NCI-H1105 treated with DMSO at 0.1 percent for 48 hours (cell line): ENCODE measurements at regions not wholly inside any gene's neighbourhood (a gene's known extent, or its start where the extent isn't known, plus 50 kb on each side); places are given as distances from the start of the nearest gene placed in this dataset.
A peak's percentile ranks its signal among the peaks of the same experiment; 100 is the strongest.

Experiments used
- DNase-seq: peaks from one replicate; lab custom pipeline; 2025; lab: John Stamatoyannopoulos, UW

- no peak for DNase-seq
These were observed 281.1 kb upstream of the SP4 start for GRCh38 chr7:21146642-21147423.

- no peak for DNase-seq
These were observed 278.1 kb upstream of the SP4 start for GRCh38 chr7:21149809-21150208.

- DNase-seq = no peak
These were observed 273.3 kb upstream of the SP4 start for GRCh38 chr7:21154614-21155013.

GRCh38 chr7:21159506-21159905 lies 268.4 kb upstream of the SP4 start:
- no peak for DNase-seq

- DNase-seq = no peak
These were observed 267.5 kb upstream of the SP4 start for GRCh38 chr7:21160401-21160800.

- DNase-seq = no peak
These were observed 259.9 kb upstream of the SP4 start for GRCh38 chr7:21167942-21168341.

GRCh38 chr7:21169667-21170580 lies 258.0 kb upstream of the SP4 start:
- DNase-seq = no peak

- no peak for DNase-seq
These were observed 255.1 kb upstream of the SP4 start for GRCh38 chr7:21172800-21173199.

GRCh38 chr7:21173436-21173835 lies 254.4 kb upstream of the SP4 start:
- no peak for DNase-seq

- DNase-seq = no peak
These were observed 252.2 kb upstream of the SP4 start for GRCh38 chr7:21175714-21176113.

GRCh38 chr7:21184942-21185652 lies 242.8 kb upstream of the SP4 start:
- DNase-seq = no peak

GRCh38 chr7:21185653-21186265 lies 242.1 kb upstream of the SP4 start:
- DNase-seq = no peak

GRCh38 chr7:21191321-21192073 lies 236.4 kb upstream of the SP4 start:
- no peak for DNase-seq

GRCh38 chr7:21192657-21193056 lies 235.2 kb upstream of the SP4 start:
- DNase-seq = no peak

GRCh38 chr7:21193895-21194294 lies 234.0 kb upstream of the SP4 start:
- DNase-seq = no peak

GRCh38 chr7:21194936-21195335 lies 232.9 kb upstream of the SP4 start:
- DNase-seq = no peak

GRCh38 chr7:21198921-21199320 lies 229.0 kb upstream of the SP4 start:
- peak; percentile 30 for DNase-seq

GRCh38 chr7:21200503-21200902 lies 227.4 kb upstream of the SP4 start:
- DNase-seq = no peak

GRCh38 chr7:21214657-21215056 lies 213.2 kb upstream of the SP4 start:
- DNase-seq = no peak

GRCh38 chr7:21215307-21215706 lies 212.6 kb upstream of the SP4 start:
- DNase-seq = no peak

- no peak for DNase-seq
These were observed 210.5 kb upstream of the SP4 start for GRCh38 chr7:21217365-21217764.
